Vagina (tissue), 2 donors: ENCODE measurements at regions not wholly inside any gene's neighbourhood (a gene's known extent, or its start where the extent isn't known, plus 50 kb on each side); places are given as distances from the start of the nearest gene placed in this dataset.

ENCODE experiments used
- POLR2A ChIP-seq, 2 donors: fragments of 450-650 bp; IDR thresholded peaks; one replicate each; pipeline ENCODE4 v1.6.1; 2017; ENCODE audit warnings: antibody characterized with exemption in 2 of 2, mild to moderate bottlenecking in 2 of 2, moderate library complexity in 2 of 2
- POLR2AphosphoS5 ChIP-seq, 2 donors: sonication (generic); formaldehyde crosslinking; IDR thresholded peaks; one replicate each; pipeline ENCODE4 v1.9.0; 2017; ENCODE audit warnings: antibody characterized with exemption in 2 of 2, mild to moderate bottlenecking in 2 of 2, low read depth in 1 of 2; ENCODE audit not compliant: insufficient read depth in 1 of 2
- TF ChIP-seq, protein P1 (sequence below), 3 experiments: fragments of 450-650 bp in 2 of 3; fragments of 200-600 bp in 1 of 3; sonication (generic) in 1 of 3; IDR thresholded peaks; one replicate each; pipeline ENCODE4 v1.5.1; 2017 to 2019; ENCODE audit warnings: antibody characterized with exemption in 3 of 3, mild to moderate bottlenecking in 2 of 3, moderate library complexity in 2 of 3

DNA sequence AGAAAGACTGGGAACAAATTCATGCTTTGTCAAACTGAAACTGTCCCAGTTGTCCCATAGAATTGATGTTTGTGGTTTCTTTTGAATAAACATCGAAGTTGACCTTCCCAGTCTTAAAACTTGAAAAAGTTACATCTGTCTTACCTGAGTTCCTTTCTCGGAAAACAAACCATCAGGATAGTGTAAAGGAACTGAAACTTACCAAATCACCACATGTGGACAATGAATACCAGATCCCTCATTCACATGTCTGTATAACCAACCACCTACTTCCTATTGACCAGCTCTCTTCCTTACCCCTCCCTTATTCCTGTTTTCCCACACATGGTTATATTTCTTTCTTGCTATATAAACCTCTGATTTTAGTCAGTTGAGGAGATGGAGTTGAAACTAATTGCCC lies 791.7 kb upstream of the PCDH20 start:
- TF ChIP-seq, protein P1, sequence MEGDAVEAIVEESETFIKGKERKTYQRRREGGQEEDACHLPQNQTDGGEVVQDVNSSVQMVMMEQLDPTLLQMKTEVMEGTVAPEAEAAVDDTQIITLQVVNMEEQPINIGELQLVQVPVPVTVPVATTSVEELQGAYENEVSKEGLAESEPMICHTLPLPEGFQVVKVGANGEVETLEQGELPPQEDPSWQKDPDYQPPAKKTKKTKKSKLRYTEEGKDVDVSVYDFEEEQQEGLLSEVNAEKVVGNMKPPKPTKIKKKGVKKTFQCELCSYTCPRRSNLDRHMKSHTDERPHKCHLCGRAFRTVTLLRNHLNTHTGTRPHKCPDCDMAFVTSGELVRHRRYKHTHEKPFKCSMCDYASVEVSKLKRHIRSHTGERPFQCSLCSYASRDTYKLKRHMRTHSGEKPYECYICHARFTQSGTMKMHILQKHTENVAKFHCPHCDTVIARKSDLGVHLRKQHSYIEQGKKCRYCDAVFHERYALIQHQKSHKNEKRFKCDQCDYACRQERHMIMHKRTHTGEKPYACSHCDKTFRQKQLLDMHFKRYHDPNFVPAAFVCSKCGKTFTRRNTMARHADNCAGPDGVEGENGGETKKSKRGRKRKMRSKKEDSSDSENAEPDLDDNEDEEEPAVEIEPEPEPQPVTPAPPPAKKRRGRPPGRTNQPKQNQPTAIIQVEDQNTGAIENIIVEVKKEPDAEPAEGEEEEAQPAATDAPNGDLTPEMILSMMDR (IDR thresholded peaks at IDR 0.05) = no peak
- no peak for TF ChIP-seq POLR2AphosphoS5 (IDR thresholded peaks at IDR 0.05; ENCODE audit: insufficient read depth in 1 of 2, low read depth in 1 of 2)
- no peak for TF ChIP-seq POLR2A (IDR thresholded peaks at IDR 0.05)
